ENCODE measurements at regions not wholly inside any gene's neighbourhood (a gene's known extent, or its start where the extent isn't known, plus 50 kb on each side); places are given as distances from the start of the nearest gene placed in this dataset.
A peak's percentile ranks its signal among the peaks of the same experiment; 100 is the strongest.

GRCh38 chr11:103749158-103749557 is 287.3 kb upstream of the DDI1 start:
- DNase-seq (ENCODE audit: extremely low spot score) = no peak
- Histone ChIP-seq H3K27ac (ENCODE audit: low read depth) (no peak overlapping the region), H3K36me3 (ENCODE audit: insufficient read depth) (no peaks in the 10 kb centered on the region), H3K4me1 (ENCODE audit: insufficient read depth) (no peaks in the 10 kb centered on the region), H3K4me3 (ENCODE audit: low read depth, low read length) (no peak overlapping the region)
- 40% methylated on average over 1 of the region's 1 CpG for WGBS

- Histone ChIP-seq H3K4me1 (ENCODE audit: insufficient read depth) (no peaks in the 10 kb centered on the region), H3K27ac (ENCODE audit: low read depth) (no peak overlapping the region), H3K36me3 (ENCODE audit: insufficient read depth) (no peaks in the 10 kb centered on the region), H3K4me3 (ENCODE audit: low read depth, low read length) (no peak overlapping the region)
- DNase-seq (ENCODE audit: extremely low spot score) = no peak
Observed at GRCh38 chr11:103768816-103769215, 267.6 kb upstream of the DDI1 start.

GRCh38 chr11:103773059-103773458 is 263.4 kb upstream of the DDI1 start:
- no peak overlapping the region for H3K27ac ChIP-seq (ENCODE audit: low read depth)

GRCh38 chr11:103773537-103773936 is 262.9 kb upstream of the DDI1 start:
- no peaks in the 10 kb centered on the region for H3K36me3 ChIP-seq (ENCODE audit: insufficient read depth)
- H3K4me3 ChIP-seq (ENCODE audit: low read depth, low read length) = no peak overlapping the region
- WGBS = 97% methylated on average over 13 of the region's 13 CpGs
- H3K4me1 ChIP-seq (ENCODE audit: insufficient read depth) = peaks cover 2% of the 10 kb centered on the region
- H3K27ac ChIP-seq (ENCODE audit: low read depth) = no peak overlapping the region
- no peak for DNase-seq (ENCODE audit: extremely low spot score)

More at GRCh38 chr11:103773059-103773458, 263.4 kb upstream of the DDI1 start:
- DNase-seq (ENCODE audit: extremely low spot score) = peak; percentile 4
- no peaks in the 10 kb centered on the region for H3K36me3 ChIP-seq (ENCODE audit: insufficient read depth)
- WGBS = 62% methylated on average over 2 of the region's 2 CpGs
- peaks cover 2% of the 10 kb centered on the region for H3K4me1 ChIP-seq (ENCODE audit: insufficient read depth)
- H3K4me3 ChIP-seq (ENCODE audit: low read depth, low read length) = no peak overlapping the region

- Histone ChIP-seq H3K27ac (ENCODE audit: low read depth) (no peak overlapping the region), H3K4me3 (ENCODE audit: low read depth, low read length) (no peak overlapping the region), H3K36me3 (ENCODE audit: insufficient read depth) (no peaks in the 10 kb centered on the region), H3K4me1 (ENCODE audit: insufficient read depth) (peaks cover 2% of the 10 kb centered on the region)
- 92% methylated on average over 1 of the region's 1 CpG for whole genome bisulfite sequencing
- no peak for DNase-seq (ENCODE audit: extremely low spot score)
Observed at GRCh38 chr11:103779054-103779453, 257.4 kb upstream of the DDI1 start.

- DNase-seq (ENCODE audit: extremely low spot score) = no peak
- H3K4me1 ChIP-seq (ENCODE audit: insufficient read depth) = no peaks in the 10 kb centered on the region
- no peaks in the 10 kb centered on the region for H3K36me3 ChIP-seq (ENCODE audit: insufficient read depth)
- no peak overlapping the region for H3K4me3 ChIP-seq (ENCODE audit: low read depth, low read length)
- no peak overlapping the region for H3K27ac ChIP-seq (ENCODE audit: low read depth)
Observed at GRCh38 chr11:103789952-103790351, 246.5 kb upstream of the DDI1 start.

- WGBS = 85% methylated on average over 1 of the region's 1 CpG
- Histone ChIP-seq H3K36me3 (ENCODE audit: insufficient read depth) (no peaks in the 10 kb centered on the region), H3K4me3 (ENCODE audit: low read depth, low read length) (no peak overlapping the region), H3K4me1 (ENCODE audit: insufficient read depth) (no peaks in the 10 kb centered on the region), H3K27ac (ENCODE audit: low read depth) (no peak overlapping the region)
- DNase-seq (ENCODE audit: extremely low spot score) = no peak
Observed at GRCh38 chr11:103792981-103793468, 243.4 kb upstream of the DDI1 start.

- Histone ChIP-seq H3K4me3 (ENCODE audit: low read depth, low read length) (no peak overlapping the region), H3K4me1 (ENCODE audit: insufficient read depth) (no peaks in the 10 kb centered on the region), H3K27ac (ENCODE audit: low read depth) (no peak overlapping the region), H3K36me3 (ENCODE audit: insufficient read depth) (no peaks in the 10 kb centered on the region)
- DNase-seq (ENCODE audit: extremely low spot score) = no peak
- 56% methylated on average over 2 of the region's 2 CpGs for WGBS
Observed at GRCh38 chr11:103794262-103794661, 242.2 kb upstream of the DDI1 start.

- 17% methylated on average over 1 of the region's 1 CpG for WGBS
- Histone ChIP-seq H3K36me3 (ENCODE audit: insufficient read depth) (no peaks in the 10 kb centered on the region), H3K4me3 (ENCODE audit: low read depth, low read length) (no peak overlapping the region), H3K4me1 (ENCODE audit: insufficient read depth) (no peaks in the 10 kb centered on the region), H3K27ac (ENCODE audit: low read depth) (no peak overlapping the region)
- DNase-seq (ENCODE audit: extremely low spot score) = no peak
Observed at GRCh38 chr11:103798026-103798425, 238.4 kb upstream of the DDI1 start.

GRCh38 chr11:103798446-103798845 is 238.0 kb upstream of the DDI1 start:
- H3K27ac ChIP-seq (ENCODE audit: low read depth) = no peak overlapping the region
- no peak for DNase-seq (ENCODE audit: extremely low spot score)
- H3K4me3 ChIP-seq (ENCODE audit: low read depth, low read length) = no peak overlapping the region
- 79% methylated on average over 3 of the region's 3 CpGs for WGBS
- H3K4me1 ChIP-seq (ENCODE audit: insufficient read depth) = no peaks in the 10 kb centered on the region
- no peaks in the 10 kb centered on the region for H3K36me3 ChIP-seq (ENCODE audit: insufficient read depth)

- no peak overlapping the region for H3K27ac ChIP-seq (ENCODE audit: low read depth)
- H3K4me1 ChIP-seq (ENCODE audit: insufficient read depth) = no peaks in the 10 kb centered on the region
- H3K4me3 ChIP-seq (ENCODE audit: low read depth, low read length) = no peak overlapping the region
- no peak for DNase-seq (ENCODE audit: extremely low spot score)
- 44% methylated on average over 9 of the region's 9 CpGs for WGBS
- H3K36me3 ChIP-seq (ENCODE audit: insufficient read depth) = no peaks in the 10 kb centered on the region
Observed at GRCh38 chr11:103800406-103801114, 235.9 kb upstream of the DDI1 start.

GRCh38 chr11:103803062-103803461 is 233.4 kb upstream of the DDI1 start:
- H3K27ac ChIP-seq (ENCODE audit: low read depth) = no peak overlapping the region
- H3K36me3 ChIP-seq (ENCODE audit: insufficient read depth) = no peaks in the 10 kb centered on the region
- WGBS = 89% methylated on average over 3 of the region's 3 CpGs
- H3K4me1 ChIP-seq (ENCODE audit: insufficient read depth) = no peaks in the 10 kb centered on the region
- no peak overlapping the region for H3K4me3 ChIP-seq (ENCODE audit: low read depth, low read length)
- no peak for DNase-seq (ENCODE audit: extremely low spot score)

GRCh38 chr11:103805688-103806009 is 230.8 kb upstream of the DDI1 start:
- Histone ChIP-seq H3K27ac (ENCODE audit: low read depth) (no peak overlapping the region), H3K4me3 (ENCODE audit: low read depth, low read length) (no peak overlapping the region), H3K4me1 (ENCODE audit: insufficient read depth) (no peaks in the 10 kb centered on the region), H3K36me3 (ENCODE audit: insufficient read depth) (no peaks in the 10 kb centered on the region)
- no peak for DNase-seq (ENCODE audit: extremely low spot score)

GRCh38 chr11:103806130-103806895 is 230.1 kb upstream of the DDI1 start:
- no peaks in the 10 kb centered on the region for H3K36me3 ChIP-seq (ENCODE audit: insufficient read depth)
- H3K27ac ChIP-seq (ENCODE audit: low read depth) = no peak overlapping the region
- 28% methylated on average over 5 of the region's 5 CpGs for WGBS
- no peak for DNase-seq (ENCODE audit: extremely low spot score)
- H3K4me3 ChIP-seq (ENCODE audit: low read depth, low read length) = no peak overlapping the region
- no peaks in the 10 kb centered on the region for H3K4me1 ChIP-seq (ENCODE audit: insufficient read depth)
